ENCODE measurements at regions not wholly inside any gene's neighbourhood (a gene's known extent, or its start where the extent isn't known, plus 50 kb on each side); places are given as distances from the start of the nearest gene placed in this dataset.

DNA sequence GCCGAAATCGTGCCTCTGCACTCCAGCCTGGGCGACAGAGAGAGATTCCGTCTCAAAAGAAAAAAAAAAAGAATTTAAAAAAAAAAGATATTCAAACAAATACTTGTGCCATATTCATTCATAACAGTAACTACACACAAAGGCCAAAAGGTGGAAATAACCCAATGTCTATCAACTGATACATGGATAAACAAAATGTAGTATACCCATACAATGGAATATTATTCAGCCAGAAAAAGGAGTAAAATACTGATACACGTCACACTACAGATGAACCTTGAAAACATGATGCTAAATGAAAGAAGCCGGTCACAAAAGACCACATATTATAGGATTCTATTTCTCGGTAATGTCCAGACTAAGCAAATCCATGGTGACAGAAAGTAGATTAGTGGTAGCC, 109.4 kb upstream of the SOD1 start:
- H2BK15ac ChIP-seq (ENCODE audit: low read depth, poor library complexity, severe bottlenecking), result no peak overlapping the region
- no peak overlapping the region for H4K91ac ChIP-seq (ENCODE audit: low read length)
- no peak overlapping the region for H2BK5ac ChIP-seq (ENCODE audit: low read depth, low read length, poor library complexity, severe bottlenecking)
- H2BK12ac ChIP-seq (ENCODE audit: low read length in 2 of 2), result no peak overlapping the region
- H3K4me3 ChIP-seq (ENCODE audit: insufficient read depth in 1 of 2, low read depth in 1 of 2, low read length in 2 of 2), result no peak overlapping the region
- no peaks in the 10 kb centered on the region for H3K36me3 ChIP-seq (ENCODE audit: control insufficient read depth in 1 of 2, insufficient read depth in 2 of 2, low read depth in 1 of 2, low read length in 2 of 2)
- H3K18ac ChIP-seq (ENCODE audit: low read depth in 1 of 2, low read length in 2 of 2), result no peak overlapping the region
- H3K79me1 ChIP-seq (replicated peaks; ENCODE audit: low read length, poor library complexity, severe bottlenecking), result peaks cover 5% of the 10 kb centered on the region
- no peak overlapping the region for H2BK120ac ChIP-seq (ENCODE audit: low read depth, low read length)
- no peak overlapping the region for H3K4ac ChIP-seq (ENCODE audit: low read depth in 1 of 2, low read length in 2 of 2)
- H3K4me1 ChIP-seq (ENCODE audit: control insufficient read depth, insufficient read depth, low read depth, low read length), result peaks cover 2% of the 10 kb centered on the region
- 100% methylated on average over 5 of the region's 7 CpGs for WGBS
- H4K8ac ChIP-seq (ENCODE audit: low read length), result no peak overlapping the region
- no peak for DNase-seq
- H3K27ac ChIP-seq (ENCODE audit: low read length, poor library complexity, severe bottlenecking), result no peak overlapping the region
- no peak overlapping the region for H3K14ac ChIP-seq (ENCODE audit: low read length in 2 of 2)
- no peak overlapping the region for H2AFZ ChIP-seq (ENCODE audit: low read depth, low read length)
- H3K4me2 ChIP-seq (ENCODE audit: low read length, poor library complexity, severe bottlenecking), result no peak overlapping the region
- H3K27me3 ChIP-seq (ENCODE audit: control insufficient read depth in 1 of 2, insufficient read depth in 1 of 2, low read length in 2 of 2), result peaks cover 0 to 13% of the 10 kb centered on the region in 2 experiments
- H3K9me3 ChIP-seq (ENCODE audit: control insufficient read depth, low read length), result no peaks in the 10 kb centered on the region
- no peak overlapping the region for H3K9ac ChIP-seq (ENCODE audit: low read length)
- H2AK5ac ChIP-seq (ENCODE audit: low read length, severe bottlenecking), result no peak overlapping the region
- no peak overlapping the region for H3K23ac ChIP-seq (ENCODE audit: low read length in 2 of 2)

DNA sequence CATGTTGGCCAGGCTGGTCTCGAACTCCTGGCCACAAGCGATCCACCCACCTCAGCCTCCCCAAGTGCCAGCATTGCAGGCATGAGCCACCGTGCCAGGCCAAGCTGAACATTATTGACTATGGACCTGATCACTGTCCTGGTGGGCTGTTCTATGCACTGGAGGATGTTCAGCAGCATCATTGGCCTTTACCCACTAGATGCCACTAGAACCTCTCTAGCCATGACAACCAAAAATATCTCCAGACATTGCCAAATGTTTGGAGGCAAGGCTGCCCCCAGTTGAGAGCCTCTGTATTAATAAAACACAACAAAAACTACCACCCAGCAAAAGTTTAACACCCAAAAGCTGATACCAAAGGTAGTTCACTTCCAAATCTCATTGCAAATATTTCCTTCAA, 110.8 kb upstream of the SOD1 start:
- Histone ChIP-seq H3K18ac (ENCODE audit: low read depth in 1 of 2, low read length in 2 of 2) (no peak overlapping the region), H4K91ac (ENCODE audit: low read length) (no peak overlapping the region), H4K8ac (ENCODE audit: low read length) (no peak overlapping the region), H3K14ac (ENCODE audit: low read length in 2 of 2) (no peak overlapping the region), H2BK15ac (ENCODE audit: low read depth, poor library complexity, severe bottlenecking) (no peak overlapping the region), H3K27ac (ENCODE audit: low read length, poor library complexity, severe bottlenecking) (no peak overlapping the region), H3K79me1 (replicated peaks; ENCODE audit: low read length, poor library complexity, severe bottlenecking) (peaks cover 5% of the 10 kb centered on the region), H3K4me1 (ENCODE audit: control insufficient read depth, insufficient read depth, low read depth, low read length) (no peaks in the 10 kb centered on the region), H3K4ac (ENCODE audit: low read depth in 1 of 2, low read length in 2 of 2) (no peak overlapping the region), H3K4me2 (ENCODE audit: low read length, poor library complexity, severe bottlenecking) (no peak overlapping the region), H3K27me3 (ENCODE audit: control insufficient read depth in 1 of 2, insufficient read depth in 1 of 2, low read length in 2 of 2) (peaks cover 0 to 11% of the 10 kb centered on the region in 2 experiments), H2AK5ac (ENCODE audit: low read length, severe bottlenecking) (no peak overlapping the region), H2BK12ac (ENCODE audit: low read length in 2 of 2) (no peak overlapping the region), H3K36me3 (ENCODE audit: control insufficient read depth in 1 of 2, insufficient read depth in 2 of 2, low read depth in 1 of 2, low read length in 2 of 2) (no peaks in the 10 kb centered on the region), H3K23ac (ENCODE audit: low read length in 2 of 2) (no peak overlapping the region), H3K9ac (ENCODE audit: low read length) (no peak overlapping the region), H2BK120ac (ENCODE audit: low read depth, low read length) (no peak overlapping the region), H2BK5ac (ENCODE audit: low read depth, low read length, poor library complexity, severe bottlenecking) (no peak overlapping the region), H3K4me3 (ENCODE audit: insufficient read depth in 1 of 2, low read depth in 1 of 2, low read length in 2 of 2) (no peak overlapping the region), H3K9me3 (ENCODE audit: control insufficient read depth, low read length) (no peaks in the 10 kb centered on the region), H2AFZ (ENCODE audit: low read depth, low read length) (no peak overlapping the region)
- no peak for DNase-seq
- WGBS, result 95% methylated on average over 3 of the region's 3 CpGs

DNA sequence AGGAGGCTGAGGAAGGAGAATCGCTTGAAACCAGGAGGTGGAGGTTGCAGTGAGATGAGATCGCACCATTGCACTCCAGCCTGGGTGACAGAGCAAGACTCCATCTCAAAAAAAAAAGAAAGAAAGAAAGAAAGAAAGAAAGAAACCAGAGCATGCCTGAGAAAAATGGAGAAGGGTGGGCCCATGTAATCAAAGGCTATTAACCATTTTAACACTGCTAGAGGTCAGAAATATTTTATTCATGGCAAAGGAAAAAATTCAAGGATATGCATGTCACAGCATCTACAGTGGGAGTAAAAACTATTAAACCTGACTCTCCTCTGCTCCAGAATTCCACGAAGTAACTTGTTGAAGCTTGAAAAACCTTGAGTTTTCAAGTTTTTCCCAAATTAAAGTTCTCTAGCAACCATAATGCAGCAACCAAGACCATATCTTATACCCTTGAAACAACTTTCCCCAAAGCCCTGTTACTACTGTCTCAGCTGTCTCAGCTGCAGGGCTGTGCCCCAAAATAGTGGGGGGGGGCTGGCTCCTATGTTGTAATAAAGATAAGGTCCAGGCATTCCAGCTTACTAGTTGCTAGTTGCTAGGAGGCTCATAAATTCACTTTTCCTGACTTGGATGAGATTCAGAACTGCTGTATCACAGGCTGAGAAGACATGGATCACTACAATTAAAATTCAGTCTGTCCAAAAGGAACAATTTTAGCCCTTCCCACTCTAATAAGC, 112.9 kb upstream of the SOD1 start:
- no peaks in the 10 kb centered on the region for H3K9me3 ChIP-seq (ENCODE audit: control insufficient read depth, low read length)
- no peak overlapping the region for H4K91ac ChIP-seq (ENCODE audit: low read length)
- DNase-seq, result no peak
- H3K36me3 ChIP-seq (ENCODE audit: control insufficient read depth in 1 of 2, insufficient read depth in 2 of 2, low read depth in 1 of 2, low read length in 2 of 2), result no peaks in the 10 kb centered on the region
- H3K4me1 ChIP-seq (ENCODE audit: control insufficient read depth, insufficient read depth, low read depth, low read length), result no peaks in the 10 kb centered on the region
- H3K9ac ChIP-seq (ENCODE audit: low read length), result no peak overlapping the region
- H2BK12ac ChIP-seq (ENCODE audit: low read length in 2 of 2), result no peak overlapping the region
- H3K27ac ChIP-seq (ENCODE audit: low read length, poor library complexity, severe bottlenecking), result no peak overlapping the region
- H3K18ac ChIP-seq (ENCODE audit: low read depth in 1 of 2, low read length in 2 of 2), result no peak overlapping the region
- no peak overlapping the region for H3K4me3 ChIP-seq (ENCODE audit: insufficient read depth in 1 of 2, low read depth in 1 of 2, low read length in 2 of 2)
- no peak overlapping the region for H2AFZ ChIP-seq (ENCODE audit: low read depth, low read length)
- 79% methylated on average over 3 of the region's 3 CpGs for WGBS
- H2AK5ac ChIP-seq (ENCODE audit: low read length, severe bottlenecking), result no peak overlapping the region
- H3K27me3 ChIP-seq (ENCODE audit: control insufficient read depth in 1 of 2, insufficient read depth in 1 of 2, low read length in 2 of 2), result peaks cover 0 to 5% of the 10 kb centered on the region in 2 experiments
- no peak overlapping the region for H3K14ac ChIP-seq (ENCODE audit: low read length in 2 of 2)
- no peak overlapping the region for H3K4ac ChIP-seq (ENCODE audit: low read depth in 1 of 2, low read length in 2 of 2)
- no peak overlapping the region for H3K4me2 ChIP-seq (ENCODE audit: low read length, poor library complexity, severe bottlenecking)
- peaks cover 6% of the 10 kb centered on the region for H3K79me1 ChIP-seq (replicated peaks; ENCODE audit: low read length, poor library complexity, severe bottlenecking)
- H4K8ac ChIP-seq (ENCODE audit: low read length), result no peak overlapping the region
- H2BK120ac ChIP-seq (ENCODE audit: low read depth, low read length), result no peak overlapping the region
- H2BK15ac ChIP-seq (ENCODE audit: low read depth, poor library complexity, severe bottlenecking), result no peak overlapping the region
- H2BK5ac ChIP-seq (ENCODE audit: low read depth, low read length, poor library complexity, severe bottlenecking), result no peak overlapping the region
- no peak overlapping the region for H3K23ac ChIP-seq (ENCODE audit: low read length in 2 of 2)

- Histone ChIP-seq H3K14ac (ENCODE audit: low read length in 2 of 2) (no peak overlapping the region), H3K4me2 (ENCODE audit: low read length, poor library complexity, severe bottlenecking) (no peak overlapping the region), H2BK120ac (ENCODE audit: low read depth, low read length) (no peak overlapping the region), H3K23ac (ENCODE audit: low read length in 2 of 2) (no peak overlapping the region), H3K9ac (ENCODE audit: low read length) (no peak overlapping the region), H2AK5ac (ENCODE audit: low read length, severe bottlenecking) (no peak overlapping the region), H3K18ac (ENCODE audit: low read depth in 1 of 2, low read length in 2 of 2) (no peak overlapping the region), H3K36me3 (ENCODE audit: control insufficient read depth in 1 of 2, insufficient read depth in 2 of 2, low read depth in 1 of 2, low read length in 2 of 2) (no peaks in the 10 kb centered on the region), H3K4me3 (ENCODE audit: insufficient read depth in 1 of 2, low read depth in 1 of 2, low read length in 2 of 2) (no peak overlapping the region), H3K4ac (ENCODE audit: low read depth in 1 of 2, low read length in 2 of 2) (no peak overlapping the region), H3K9me3 (ENCODE audit: control insufficient read depth, low read length) (no peaks in the 10 kb centered on the region), H3K27me3 (ENCODE audit: control insufficient read depth in 1 of 2, insufficient read depth in 1 of 2, low read length in 2 of 2) (peaks cover 0 to 5% of the 10 kb centered on the region in 2 experiments), H2BK5ac (ENCODE audit: low read depth, low read length, poor library complexity, severe bottlenecking) (no peak overlapping the region), H3K79me1 (replicated peaks; ENCODE audit: low read length, poor library complexity, severe bottlenecking) (peaks cover 6% of the 10 kb centered on the region), H2AFZ (ENCODE audit: low read depth, low read length) (no peak overlapping the region), H3K4me1 (ENCODE audit: control insufficient read depth, insufficient read depth, low read depth, low read length) (no peaks in the 10 kb centered on the region), H4K8ac (ENCODE audit: low read length) (no peak overlapping the region), H3K27ac (ENCODE audit: low read length, poor library complexity, severe bottlenecking) (no peak overlapping the region), H4K91ac (ENCODE audit: low read length) (no peak overlapping the region), H2BK15ac (ENCODE audit: low read depth, poor library complexity, severe bottlenecking) (no peak overlapping the region), H2BK12ac (ENCODE audit: low read length in 2 of 2) (no peak overlapping the region)
- 76% methylated on average over 1 of the region's 1 CpG for WGBS
- no peak for DNase-seq
These were observed 114.5 kb upstream of the SOD1 start for GRCh38 chr21:31545036-31545435.

All from mesenchymal stem cell (in vitro differentiated cells and primary cell).